ENCODE measurements at regions not wholly inside any gene's neighbourhood (a gene's known extent, or its start where the extent isn't known, plus 50 kb on each side); places are given as distances from the start of the nearest gene placed in this dataset.

- no peak for TF ChIP-seq PRDM15 (CRISPR knock-in tag; IDR thresholded peaks at IDR 0.05)
Observed at GRCh38 chr9:88643931-88644330, 109.0 kb downstream of the NXNL2 start (continued).

- peaks cover 44% of the 10 kb centered on the region for H3K9me3 Mint-ChIP-seq
- no peak overlapping the region for H3K4me3 Mint-ChIP-seq
- H3K4me1 Mint-ChIP-seq: no peaks in the 10 kb centered on the region
- TF ChIP-seq USF1 (CRISPR knock-in tag; IDR thresholded peaks at IDR 0.05) (peak; percentile 72), PREB (CRISPR knock-in tag; IDR thresholded peaks at IDR 0.05; ENCODE audit: borderline replicate concordance) (no peak), USF2 (CRISPR knock-in tag; IDR thresholded peaks at IDR 0.05) (peak; percentile 81)
- no peak for DNase-seq (ENCODE audit: low spot score)
- ATAC-seq: no peak
- CTCF ChIA-PET: interaction anchor here (0.6 kb wide), 1 partner anchor 15 kb away, joined by 3 read pairs; no protein-coding TSS in a partner anchor
- POLR2A ChIA-PET: no interaction called here
- peaks cover 2% of the 10 kb centered on the region; the same call in 1 of the 2 replicates for H3K27me3 Mint-ChIP-seq (ENCODE audit: low read depth)
- peaks cover 2% of the 10 kb centered on the region; the same call in 1 of the 2 replicates for H3K36me3 Mint-ChIP-seq
- H3K27ac Mint-ChIP-seq: no peak overlapping the region
Observed at GRCh38 chr9:88645172-88645878, 110.3 kb downstream of the NXNL2 start.

- Mint-ChIP-seq H3K27me3 (ENCODE audit: low read depth) (peaks cover 2% of the 10 kb centered on the region; the same call in 1 of the 2 replicates), H3K36me3 (peaks cover 2% of the 10 kb centered on the region; the same call in 1 of the 2 replicates), H3K9me3 (peaks cover 44% of the 10 kb centered on the region), H3K4me1 (no peaks in the 10 kb centered on the region), H3K27ac (no peak overlapping the region), H3K4me3 (no peak overlapping the region)
- no peak for ATAC-seq
- POLR2A ChIA-PET: no interaction called here
- no peak for DNase-seq (ENCODE audit: low spot score)
- TF ChIP-seq MYBL2 (CRISPR knock-in tag; IDR thresholded peaks at IDR 0.05): no peak
- no peak for TF ChIP-seq GRHL2 (CRISPR knock-in tag; IDR thresholded peaks at IDR 0.05; ENCODE audit: insufficient replicate concordance, severe bottlenecking)
- CTCF ChIA-PET: interaction anchor here (0.6 kb wide), 1 partner anchor 15 kb away, joined by 3 read pairs; no protein-coding TSS in a partner anchor
Observed at GRCh38 chr9:88645879-88646199, 110.9 kb downstream of the NXNL2 start.

- no peak for ATAC-seq
- CTCF ChIA-PET: no interaction called here
- Mint-ChIP-seq H3K27me3 (ENCODE audit: low read depth) (peaks cover 2% of the 10 kb centered on the region; the same call in 1 of the 2 replicates), H3K4me3 (no peak overlapping the region), H3K9me3 (peaks cover 42% of the 10 kb centered on the region), H3K27ac (no peak overlapping the region), H3K4me1 (no peaks in the 10 kb centered on the region), H3K36me3 (peaks cover 2% of the 10 kb centered on the region; the same call in 1 of the 2 replicates)
- POLR2A ChIA-PET: no interaction called here
- DNase-seq (ENCODE audit: low spot score): no peak
- TF ChIP-seq MYBL2 (CRISPR knock-in tag; IDR thresholded peaks at IDR 0.05) (no peak), FOXJ3 (CRISPR knock-in tag; IDR thresholded peaks at IDR 0.05; ENCODE audit: borderline replicate concordance) (no peak), RELA (CRISPR knock-in tag; IDR thresholded peaks at IDR 0.05; ENCODE audit: borderline replicate concordance) (no peak), E2F5 (CRISPR knock-in tag; IDR thresholded peaks at IDR 0.05) (no peak), ZNF396 (CRISPR knock-in tag; IDR thresholded peaks at IDR 0.05; ENCODE audit: borderline replicate concordance) (no peak), ZBTB43 (CRISPR knock-in tag; IDR thresholded peaks at IDR 0.05) (no peak), KAT7 (CRISPR knock-in tag; IDR thresholded peaks at IDR 0.05; ENCODE audit: borderline replicate concordance) (no peak), NFE2L1 (CRISPR knock-in tag; IDR thresholded peaks at IDR 0.05) (no peak), SMAD3 (CRISPR knock-in tag; IDR thresholded peaks at IDR 0.05; ENCODE audit: borderline replicate concordance) (no peak), NR1H2 (CRISPR knock-in tag; IDR thresholded peaks at IDR 0.05) (no peak), ATF6 (CRISPR knock-in tag; IDR thresholded peaks at IDR 0.05) (no peak)
Observed at GRCh38 chr9:88646539-88647300, 111.7 kb downstream of the NXNL2 start.

Measured in WTC11 (cell line).